Activated CD4-positive, CD25-positive, alpha-beta regulatory T cell treated with anti-CD3 and anti-CD28 coated beads, Interleukin-2, amount 50 U/mL, for 24 hours (primary cell): ENCODE measurements at regions not wholly inside any gene's neighbourhood (a gene's known extent, or its start where the extent isn't known, plus 50 kb on each side); places are given as distances from the start of the nearest gene placed in this dataset.

ENCODE experiments used
- ATAC-seq, 2 donors: fragments of 150-1000 bp; cut with Tn5 transposase; one replicate each; pipeline ENCODE4 v1.10.0; 2021; ENCODE audit warnings: mild to moderate bottlenecking in 1 of 2, moderate library complexity in 1 of 2

DNA sequence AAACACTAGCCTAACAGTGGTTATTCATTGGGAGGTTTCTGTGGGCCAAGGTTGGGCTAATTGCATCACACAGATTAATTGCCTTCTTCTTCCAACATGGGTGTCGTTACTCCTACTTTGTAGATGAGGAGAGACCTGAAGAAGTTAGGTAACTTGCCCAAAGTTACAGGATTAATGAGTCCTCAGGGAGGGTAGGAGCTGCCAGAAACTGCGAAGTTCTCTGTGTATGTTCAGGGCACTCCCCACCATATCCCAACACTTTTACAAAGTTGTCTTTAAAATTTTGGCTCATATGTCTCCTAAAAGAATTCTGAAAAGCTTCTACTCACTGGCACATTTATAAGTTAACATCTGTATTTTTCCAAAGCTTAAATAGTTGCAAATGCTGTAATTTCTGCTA lies 323.5 kb upstream of the HSF2 start:
- ATAC-seq = no peak

DNA sequence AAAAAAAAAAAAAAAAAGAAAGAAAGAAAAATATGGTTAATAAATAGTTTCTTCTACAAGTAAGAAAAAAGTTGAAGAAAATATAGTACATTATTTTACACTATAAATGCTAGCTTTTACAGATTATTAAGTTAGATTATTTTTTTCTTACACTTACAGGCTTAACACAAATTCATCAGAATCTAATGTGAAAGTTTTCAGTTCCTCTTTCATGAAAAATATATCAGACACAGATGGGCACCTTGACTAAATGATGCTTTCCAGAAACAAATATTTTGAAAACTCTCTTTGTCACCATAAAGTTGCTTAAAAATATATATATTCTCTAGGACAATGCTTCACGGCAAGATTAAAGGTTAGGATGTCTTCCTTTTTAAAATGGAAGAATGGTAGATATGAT lies 321.8 kb upstream of the HSF2 start:
- ATAC-seq = no peak

DNA sequence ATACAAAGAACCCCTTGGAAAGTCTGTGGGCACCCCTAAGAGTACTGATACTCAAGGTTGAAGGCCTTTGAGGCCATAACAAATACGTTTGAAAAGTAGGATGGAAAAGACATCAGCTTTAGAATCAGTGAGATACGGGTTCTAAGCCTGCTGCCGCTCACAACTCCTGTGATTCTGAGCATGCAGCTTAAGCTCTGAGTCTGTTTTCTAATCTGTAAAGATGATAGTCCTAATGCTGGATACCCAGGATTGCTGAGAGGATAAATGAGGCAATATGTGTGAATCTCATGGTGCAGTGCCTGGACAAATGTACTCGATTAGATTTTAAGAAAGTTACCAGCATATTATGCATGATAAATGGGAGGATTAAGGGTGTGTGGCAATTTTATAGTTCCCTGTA lies 321.0 kb upstream of the HSF2 start:
- ATAC-seq = no peak

DNA sequence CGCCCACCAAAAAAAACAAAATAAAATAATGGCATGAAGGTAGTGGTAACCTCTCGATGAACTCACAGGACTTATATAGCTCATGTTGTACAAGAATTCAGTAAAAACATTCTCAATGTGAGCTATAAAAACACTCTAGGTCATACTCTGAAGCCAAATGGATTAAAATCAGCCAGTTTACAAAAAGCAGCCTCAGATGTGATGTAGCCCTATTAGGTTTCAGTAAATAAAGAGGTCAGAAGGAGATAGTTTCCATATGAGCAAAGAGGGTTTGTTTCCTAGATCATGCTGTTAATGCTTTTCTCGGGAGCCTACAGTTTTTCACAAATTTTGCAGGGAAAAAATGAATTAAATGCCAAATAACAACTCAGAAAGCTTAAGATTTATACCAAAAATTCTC lies 319.5 kb upstream of the HSF2 start:
- no peak for ATAC-seq

DNA sequence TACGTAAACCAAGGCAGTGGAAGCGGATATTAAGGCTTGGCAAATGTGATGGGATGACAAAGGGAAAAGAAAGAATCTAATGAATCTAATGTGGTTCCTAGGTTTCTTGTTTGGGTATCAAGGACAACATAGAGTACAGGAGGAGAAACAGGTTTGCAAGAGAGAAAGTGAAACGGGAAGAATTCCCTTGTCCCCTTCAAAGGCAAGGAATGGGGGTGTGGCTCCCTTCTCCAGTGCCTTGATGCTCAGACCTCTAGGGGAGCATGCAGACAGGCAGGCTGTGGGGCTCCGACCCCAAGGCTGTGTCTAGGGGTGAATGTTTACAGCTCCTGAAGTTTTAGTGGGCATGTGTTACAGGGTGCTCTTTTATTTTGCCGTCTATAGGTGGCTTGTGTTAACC lies 317.5 kb upstream of the HSF2 start:
- ATAC-seq = no peak

DNA sequence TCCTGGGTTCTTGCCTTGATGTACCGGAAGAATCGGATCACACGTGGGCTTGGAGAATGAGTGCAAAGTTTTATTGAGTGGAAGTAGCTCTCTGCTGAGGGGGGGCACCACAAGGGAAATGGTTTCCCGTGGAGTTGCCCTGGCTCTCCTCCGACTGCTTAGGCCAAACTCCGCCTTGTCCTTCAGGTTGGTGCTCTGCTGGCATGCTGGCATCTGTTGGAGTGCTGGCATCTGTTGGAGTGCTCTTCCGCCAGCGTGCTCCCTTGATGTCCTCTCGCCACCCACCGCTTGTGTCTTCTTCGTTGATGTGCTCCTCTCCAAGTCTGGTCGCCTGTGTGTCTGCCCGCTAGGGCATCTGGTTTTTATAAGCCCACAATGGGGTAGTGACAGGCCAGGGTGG lies 317.1 kb upstream of the HSF2 start:
- ATAC-seq = no peak

DNA sequence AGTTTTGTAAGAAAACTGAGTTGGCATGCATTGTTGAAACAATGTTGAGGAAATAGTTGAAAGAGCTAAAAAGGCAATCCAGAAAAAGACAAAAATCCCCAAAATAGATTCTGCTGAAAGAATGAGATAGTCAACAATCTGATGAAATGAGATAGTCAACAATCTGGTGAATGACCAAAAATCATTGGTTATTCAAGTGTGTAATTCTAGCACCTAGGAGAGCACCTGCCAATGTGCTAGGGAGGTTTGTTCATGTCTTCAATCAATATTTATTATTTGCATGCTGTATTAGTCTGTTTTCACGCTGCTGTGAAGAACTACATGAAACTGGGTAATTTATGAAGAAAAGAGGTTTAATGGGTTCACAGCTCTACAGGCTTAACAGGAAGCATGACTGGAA lies 307.1 kb upstream of the HSF2 start:
- ATAC-seq = no peak

DNA sequence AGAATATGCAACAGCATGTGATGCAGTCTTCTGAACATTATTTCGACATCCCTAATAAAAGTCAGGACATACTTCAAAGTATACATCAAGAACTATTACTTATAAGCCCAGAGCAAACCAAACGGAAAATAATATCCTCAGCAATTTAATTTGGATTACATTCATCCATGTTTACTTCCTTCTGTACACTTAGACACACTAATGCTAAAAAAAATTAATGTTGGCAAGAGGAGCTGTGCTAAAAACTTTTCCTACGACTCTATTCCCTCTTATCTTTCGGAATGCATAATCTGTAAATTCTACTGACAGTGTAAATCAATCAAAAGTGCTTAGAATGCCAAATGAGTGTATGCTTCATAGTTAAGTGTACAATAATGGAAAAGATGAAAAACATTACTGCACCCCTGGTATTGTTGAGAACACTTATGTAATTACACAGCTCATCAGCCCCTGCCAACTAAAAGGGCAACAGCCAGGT lies 301.2 kb upstream of the HSF2 start:
- no peak for ATAC-seq

DNA sequence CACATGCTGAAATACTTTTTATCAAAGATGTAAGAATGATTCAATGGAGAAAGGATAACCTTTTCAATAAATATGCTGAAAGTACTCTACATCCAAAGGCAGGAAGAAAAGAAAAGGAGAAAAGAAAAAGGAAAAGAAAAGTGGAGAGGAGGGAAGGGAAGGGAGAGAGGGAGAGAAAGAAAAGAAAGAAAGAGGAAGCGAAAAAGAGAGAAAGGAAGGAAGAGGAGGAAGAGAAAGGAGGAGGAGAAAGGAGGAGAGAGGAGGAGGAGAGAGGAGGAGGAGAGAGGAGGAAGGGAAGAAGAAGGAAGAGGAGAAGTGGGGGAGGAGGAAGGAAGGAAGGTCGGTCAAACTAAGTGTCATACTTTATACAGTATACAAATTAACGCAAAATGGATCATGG lies 297.4 kb upstream of the HSF2 start:
- no peak for ATAC-seq

DNA sequence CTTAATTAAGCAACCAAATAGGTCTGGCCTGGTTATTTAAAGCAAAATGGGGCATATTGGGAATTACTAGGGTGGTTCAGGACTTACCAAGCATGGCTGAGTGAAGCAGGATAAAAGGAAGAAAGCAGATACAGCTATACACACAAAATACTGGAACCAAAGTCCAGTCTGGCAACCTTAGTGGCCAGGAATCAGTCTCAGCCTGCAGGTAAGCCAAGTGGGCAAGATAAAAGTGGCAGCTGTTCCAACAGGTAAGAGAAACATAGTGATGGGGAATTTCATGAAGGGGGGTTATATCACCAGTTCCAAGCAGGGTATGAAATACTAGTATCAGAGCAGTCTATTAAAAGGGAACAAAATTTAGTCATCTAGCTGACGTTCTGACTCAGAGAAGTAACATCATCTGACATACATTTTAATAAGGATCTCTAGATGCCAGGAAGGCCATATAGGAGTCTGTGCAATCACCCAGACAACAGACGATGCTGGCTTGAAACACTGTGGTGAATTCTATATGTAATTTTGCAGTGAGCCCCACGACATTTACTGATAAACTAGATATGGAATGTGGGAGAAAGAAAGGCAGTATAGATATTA lies 292.1 kb upstream of the HSF2 start:
- no peak for ATAC-seq

DNA sequence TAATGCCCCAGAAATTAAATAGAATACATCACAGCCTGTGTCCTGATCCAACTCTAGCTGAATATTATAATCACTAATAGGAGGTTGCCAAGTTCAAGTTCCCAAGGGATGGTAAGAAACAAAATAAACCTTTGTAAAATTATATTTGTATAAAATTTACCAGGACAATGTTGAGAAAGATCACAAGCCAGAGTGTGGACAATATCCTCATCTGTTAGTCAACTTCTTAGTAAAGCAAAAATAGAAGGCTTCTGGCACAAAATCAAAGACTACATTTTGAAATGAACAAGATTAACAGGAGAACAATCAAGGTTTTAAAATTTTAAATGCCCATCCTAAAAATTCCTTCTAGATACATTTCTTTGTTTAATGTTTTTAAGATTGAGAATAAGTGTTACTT lies 290.4 kb upstream of the HSF2 start:
- no peak for ATAC-seq

DNA sequence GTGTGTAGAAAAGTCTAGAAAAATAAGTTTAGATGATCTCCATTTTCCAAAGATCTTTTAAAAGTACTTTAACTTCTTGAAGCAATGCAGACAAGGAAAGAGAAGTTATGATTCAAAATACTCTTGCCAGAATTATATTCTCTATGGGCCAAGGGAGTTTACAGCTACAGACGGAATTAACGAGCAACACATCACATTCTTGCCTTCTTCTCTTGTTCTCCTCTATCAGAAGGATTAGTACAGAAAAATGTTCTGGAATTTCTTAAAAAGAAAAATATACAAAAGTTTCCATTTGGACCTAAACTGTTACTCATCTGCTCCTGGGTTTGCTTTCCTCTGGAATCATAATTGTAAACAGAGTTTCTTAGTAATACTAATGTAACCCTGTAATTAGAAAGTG lies 284.7 kb upstream of the HSF2 start:
- no peak for ATAC-seq

DNA sequence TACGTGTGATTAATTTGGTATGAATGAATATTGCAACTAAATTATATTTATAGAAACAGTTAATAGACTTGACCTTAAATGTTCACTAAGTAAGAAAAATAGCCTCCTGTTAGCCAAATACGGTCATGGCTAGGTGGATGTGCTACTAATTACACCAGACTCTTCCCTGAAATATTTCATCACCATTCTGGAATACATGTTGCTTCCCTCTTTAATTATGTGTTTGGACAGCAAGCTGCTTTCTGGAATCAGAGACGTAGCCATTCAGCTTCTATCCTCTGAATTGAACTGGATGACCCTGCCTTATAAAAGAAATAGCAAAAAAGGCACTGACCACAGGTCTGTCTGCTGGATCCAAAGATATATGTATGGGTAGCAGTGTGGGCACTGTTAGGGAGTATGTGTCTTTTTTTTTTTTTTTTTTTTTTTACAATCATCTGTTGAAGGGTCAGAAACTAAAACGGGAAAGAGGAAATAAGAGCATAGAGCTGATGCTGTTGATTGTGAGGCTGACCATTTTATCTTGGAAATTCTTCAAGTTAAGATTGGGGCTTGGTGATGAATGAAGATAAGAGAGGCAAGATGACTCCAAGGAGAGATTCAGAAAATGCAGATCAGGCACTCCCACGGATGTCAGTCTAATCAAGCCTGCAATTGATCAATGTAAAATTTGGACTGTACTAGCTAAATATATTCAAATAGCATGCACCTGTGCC lies 283.2 kb upstream of the HSF2 start:
- ATAC-seq = no peak

DNA sequence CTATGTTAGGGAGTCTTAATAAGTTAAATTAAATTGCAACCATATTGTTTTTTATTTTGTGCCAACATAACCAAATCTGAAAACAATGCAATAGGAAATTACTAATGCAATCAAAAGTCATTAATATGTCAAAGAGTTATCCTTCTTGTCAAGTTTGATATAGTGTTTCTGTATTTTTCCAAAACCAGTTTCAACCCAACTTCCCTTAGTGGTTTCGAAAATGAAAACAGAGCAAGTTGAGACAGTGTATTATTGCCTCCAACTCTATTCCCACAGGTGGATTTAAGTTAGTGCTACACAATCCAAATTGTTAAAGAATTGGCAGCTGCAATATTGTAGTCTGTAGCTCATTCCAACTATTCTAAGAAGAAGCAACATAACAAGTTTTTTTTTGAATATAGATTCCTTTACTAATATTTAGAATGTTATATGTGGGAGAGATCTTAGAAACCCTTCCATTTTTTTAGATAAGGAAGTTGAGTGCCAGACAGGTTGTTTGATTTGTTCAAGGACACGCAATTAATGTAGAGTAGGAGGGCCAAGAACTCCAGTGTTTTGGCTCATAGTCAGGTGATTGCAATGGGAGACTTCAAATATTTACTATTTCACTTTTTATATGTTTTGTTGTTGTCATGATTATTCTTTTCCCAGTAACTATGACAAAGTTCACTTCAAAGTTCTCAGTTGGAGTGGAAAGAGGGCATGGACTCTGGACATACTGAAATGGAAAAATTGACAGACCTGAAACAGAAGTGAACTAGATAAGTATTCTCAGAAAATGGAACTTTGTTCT lies 282.4 kb upstream of the HSF2 start:
- ATAC-seq = no peak

DNA sequence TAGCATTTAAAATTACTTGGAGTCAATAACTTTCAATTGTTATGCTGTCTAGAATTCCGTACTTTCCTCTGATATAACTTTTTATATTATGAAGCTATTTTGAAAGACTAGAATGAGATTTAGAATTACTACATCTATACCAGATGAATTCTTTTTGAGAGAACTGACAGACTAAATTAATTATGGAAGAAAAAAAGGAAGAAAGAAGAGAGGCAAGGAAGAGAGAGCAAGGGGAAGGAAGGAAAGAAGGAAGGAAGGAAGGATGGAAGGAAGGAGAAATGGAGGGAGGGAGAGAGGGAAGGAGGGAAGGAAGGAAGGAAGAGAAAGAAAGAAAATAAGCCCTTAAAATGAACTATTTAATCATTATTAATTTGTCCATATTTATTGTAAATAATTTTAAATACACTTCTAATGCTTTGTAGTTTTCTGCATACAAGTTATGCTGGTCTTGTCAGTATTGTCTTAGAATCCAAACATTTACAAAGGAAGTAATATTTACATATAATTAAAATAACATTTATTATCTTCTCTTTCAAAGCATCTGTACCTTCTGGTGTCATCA lies 280.4 kb upstream of the HSF2 start:
- ATAC-seq = no peak

DNA sequence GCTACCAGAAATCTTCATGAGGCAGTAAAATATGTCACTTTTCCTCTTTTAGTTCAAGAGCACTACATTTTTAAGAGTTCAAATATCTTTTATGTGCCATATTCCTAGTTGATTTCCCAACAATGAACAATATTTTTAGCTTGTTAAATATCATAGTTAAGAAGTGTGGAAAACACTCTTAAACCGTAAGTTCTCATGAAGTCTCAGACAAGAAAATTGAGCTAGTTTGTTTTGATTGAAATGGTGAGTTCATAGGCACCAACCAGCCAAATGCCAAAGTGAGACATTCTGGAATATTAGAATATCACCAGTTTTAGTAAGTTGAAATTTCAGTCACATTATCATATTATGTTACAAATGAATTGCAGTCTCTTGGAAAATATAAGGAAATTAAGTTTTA lies 277.2 kb upstream of the HSF2 start:
- no peak for ATAC-seq

DNA sequence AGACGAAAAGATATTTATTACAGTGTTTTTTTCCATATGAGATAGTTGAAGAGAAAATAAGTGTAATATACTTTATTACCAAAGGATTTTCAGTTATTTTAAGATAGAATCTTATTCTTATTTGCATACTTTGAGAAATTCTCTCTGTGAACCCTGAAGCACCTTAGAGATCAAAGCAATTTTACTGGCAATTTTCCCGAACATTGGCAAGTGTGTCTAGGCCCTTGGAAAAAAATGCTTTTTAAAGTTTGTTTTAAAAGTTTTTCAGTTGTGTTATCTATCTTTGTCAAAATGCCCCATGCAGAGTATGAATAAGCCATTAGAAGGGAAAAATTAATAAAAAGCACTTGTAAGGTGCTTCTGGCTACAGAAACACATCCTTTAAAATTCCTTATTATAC lies 276.8 kb upstream of the HSF2 start:
- ATAC-seq = no peak

DNA sequence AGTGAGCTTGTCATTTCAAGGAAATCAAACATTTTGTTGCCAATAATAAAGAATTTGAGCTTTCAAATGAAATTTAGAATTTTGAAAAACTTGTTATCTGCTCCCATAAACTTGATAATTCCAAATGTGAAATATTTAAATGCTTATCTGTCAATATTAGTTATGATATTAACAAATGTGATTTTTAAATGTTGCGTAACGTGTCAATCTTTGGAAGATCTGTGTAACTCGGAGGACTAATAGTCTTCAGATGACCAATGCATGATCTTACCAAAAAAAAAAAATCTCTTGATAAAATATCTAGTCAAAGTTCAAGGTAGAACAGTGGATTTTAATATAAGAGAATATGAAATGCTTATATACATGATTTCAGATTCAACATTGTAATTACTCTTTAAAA lies 274.5 kb upstream of the HSF2 start:
- ATAC-seq = no peak

DNA sequence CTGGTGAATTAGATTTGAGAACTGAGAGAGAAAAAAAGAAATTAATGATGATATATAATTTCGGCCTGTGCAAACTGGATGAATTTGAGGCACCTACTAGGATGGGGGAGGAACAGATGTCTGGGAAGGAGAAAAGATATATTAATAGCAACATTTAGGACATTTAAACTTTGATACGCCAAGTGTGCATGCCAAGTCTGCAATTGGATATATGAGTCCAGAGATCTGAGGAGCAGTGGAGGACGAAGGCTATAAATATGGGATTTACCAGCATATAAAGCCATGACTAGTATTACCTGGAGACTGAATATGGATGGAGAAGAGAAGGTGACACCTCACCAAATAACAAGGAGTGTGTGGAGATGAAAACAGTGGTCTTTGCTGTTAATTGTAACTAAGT lies 272.6 kb upstream of the HSF2 start:
- no peak for ATAC-seq

DNA sequence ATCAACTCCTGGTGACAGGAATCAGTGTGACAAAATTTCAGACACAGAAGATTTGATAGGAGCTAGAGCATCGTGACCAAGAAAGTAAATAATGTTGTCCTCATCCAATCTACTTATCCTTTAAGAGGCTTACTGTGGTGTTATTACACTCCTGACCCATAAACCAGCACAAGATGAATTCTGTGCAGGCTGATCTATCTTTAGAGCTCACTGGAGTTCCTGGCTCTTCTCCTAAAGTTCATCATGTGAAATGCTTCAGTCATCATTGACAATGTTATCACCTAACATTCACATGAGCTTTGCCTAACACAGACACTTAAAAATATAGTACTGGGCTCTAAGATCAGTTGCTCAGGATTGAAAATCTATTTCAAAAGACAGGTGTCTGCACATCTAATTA lies 271.0 kb upstream of the HSF2 start:
- ATAC-seq = no peak

DNA sequence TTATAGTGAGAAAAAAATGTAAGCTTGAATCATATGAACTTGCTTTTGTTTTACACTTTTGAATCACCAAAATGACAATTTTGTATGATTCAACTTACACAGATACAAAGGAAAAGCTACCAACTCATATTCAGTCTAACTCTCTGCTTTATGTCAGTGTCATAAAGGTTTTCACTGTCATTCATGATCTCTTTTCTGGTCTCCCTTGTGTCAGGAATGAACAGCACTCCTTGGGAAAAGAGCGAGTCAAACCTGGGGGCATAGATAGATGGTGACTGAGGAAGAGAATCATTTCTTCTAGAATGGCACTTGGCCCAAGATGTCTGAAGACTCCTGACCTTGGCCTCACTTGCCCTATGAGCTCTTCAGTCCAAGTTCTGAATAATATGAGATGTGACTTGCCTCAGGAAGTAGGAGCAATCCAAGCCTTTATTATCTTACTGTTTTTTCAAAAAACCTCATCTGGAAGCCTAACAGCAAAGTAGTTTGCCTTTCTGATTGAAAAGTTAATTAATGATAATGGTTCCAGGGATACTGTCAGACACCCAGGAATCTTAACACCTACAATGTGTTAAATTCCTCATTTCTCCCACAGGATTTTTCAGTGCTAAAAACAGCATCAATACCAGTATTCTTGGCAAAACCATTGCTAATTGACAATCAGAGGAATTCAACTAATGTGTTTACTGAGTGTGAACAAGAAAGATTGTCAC lies 270.0 kb upstream of the HSF2 start:
- ATAC-seq = no peak

DNA sequence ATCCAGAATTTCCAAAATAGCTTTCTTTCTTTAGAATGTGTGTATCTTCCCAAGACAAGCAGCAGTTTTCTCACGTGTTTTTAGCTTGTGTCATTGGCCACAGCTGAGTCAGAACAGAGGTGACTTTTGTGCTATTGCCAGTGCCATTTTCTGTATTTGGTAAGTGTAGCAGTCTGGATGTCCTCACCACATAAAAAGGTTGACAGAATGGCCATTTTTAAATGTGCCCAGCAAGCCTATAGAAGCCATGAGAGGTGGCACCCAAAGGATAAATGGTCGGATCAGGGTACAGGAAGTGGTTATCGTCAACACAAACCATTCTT lies 269.5 kb upstream of the HSF2 start:
- ATAC-seq = no peak

DNA sequence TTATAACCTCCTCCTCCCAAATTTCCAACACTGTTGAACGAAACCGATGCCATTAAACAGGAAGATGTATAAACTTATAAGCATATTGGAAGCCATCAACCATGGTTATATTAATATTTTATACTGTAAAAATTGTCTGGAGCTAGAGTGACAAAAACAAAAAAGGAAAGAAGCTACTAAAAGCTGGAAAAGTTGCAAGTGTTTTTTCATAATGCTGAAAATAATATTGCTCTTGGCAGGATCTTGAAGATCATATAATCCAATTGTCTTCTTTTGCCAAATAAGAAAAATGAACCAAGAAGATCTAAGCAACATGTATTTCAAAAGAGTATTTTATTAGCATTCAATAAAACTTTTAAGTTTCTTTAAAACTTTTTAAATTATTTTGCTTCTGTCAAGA lies 268.9 kb upstream of the HSF2 start:
- no peak for ATAC-seq
